Head of caudate nucleus (tissue), 42 donors: ENCODE measurements at regions not wholly inside any gene's neighbourhood (a gene's known extent, or its start where the extent isn't known, plus 50 kb on each side); places are given as distances from the start of the nearest gene placed in this dataset.

ENCODE experiments used
- DNase-seq, 42 donors: peaks; one replicate each; pipeline versions ENCODE4 v3.0.0 to v3.0.0-alpha.2; 2020 to 2021; ENCODE audit warnings: mixed read lengths in 7 of 42
- intact Hi-C: fragments of 100-400 bp; cut with DNase I; formaldehyde crosslinking; loops from one replicate; pipeline ENCODE4 v1.15.0; 2022

- intact Hi-C loops: no loop called here
- no peak for DNase-seq
These were observed 125.1 kb upstream of the HAAO start for GRCh38 chr2:42917425-42917927.

- intact Hi-C loops: no loop called here
- DNase-seq: no peak
These were observed 123.9 kb upstream of the HAAO start for GRCh38 chr2:42916324-42916723.

GRCh38 chr2:42914860-42915259, 122.5 kb upstream of the HAAO start:
- no peak for DNase-seq
- intact Hi-C loops: no loop called here

- intact Hi-C loops: no loop called here
- DNase-seq: no peak
These were observed 121.9 kb upstream of the HAAO start for GRCh38 chr2:42914314-42914713.

GRCh38 chr2:42913280-42913878, 121.0 kb upstream of the HAAO start:
- DNase-seq: no peak
- intact Hi-C loops: no loop called here

- intact Hi-C loops: no loop called here
- DNase-seq: no peak
These were observed 118.4 kb upstream of the HAAO start for GRCh38 chr2:42910645-42911405.

GRCh38 chr2:42909966-42910365, 117.6 kb upstream of the HAAO start:
- peak in 1 of 42 donors; percentile 55 for DNase-seq
- intact Hi-C loops: no loop called here

GRCh38 chr2:42908518-42909200, 116.3 kb upstream of the HAAO start:
- DNase-seq: no peak
- intact Hi-C loops: no loop called here

GRCh38 chr2:42907835-42908234, 115.5 kb upstream of the HAAO start:
- intact Hi-C loops: no loop called here
- no peak for DNase-seq

- peak in 32 of 42 donors; percentile 18 to 74 (median 50) for DNase-seq
These were observed 114.4 kb upstream of the HAAO start for GRCh38 chr2:42906557-42907411.

GRCh38 chr2:42906111-42906556, 113.8 kb upstream of the HAAO start:
- DNase-seq: no peak
- intact Hi-C loops: no loop called here

More at GRCh38 chr2:42906557-42907411, 114.4 kb upstream of the HAAO start:
- intact Hi-C loops: no loop called here

GRCh38 chr2:42905341-42906110, 113.1 kb upstream of the HAAO start:
- intact Hi-C loops: no loop called here
- DNase-seq: peak in 1 of 42 donors; percentile 37

- peak in 1 of 42 donors; percentile 4 for DNase-seq
- intact Hi-C loops: no loop called here
These were observed 112.1 kb upstream of the HAAO start for GRCh38 chr2:42904576-42904876.

GRCh38 chr2:42903821-42904575, 111.6 kb upstream of the HAAO start:
- DNase-seq: peak in 1 of 42 donors; percentile 28
- intact Hi-C loops: no loop called here

- intact Hi-C loops: no loop called here
- DNase-seq: peak in 1 of 42 donors; percentile 34
These were observed 110.7 kb upstream of the HAAO start for GRCh38 chr2:42902939-42903709.

GRCh38 chr2:42901076-42901640, 108.8 kb upstream of the HAAO start:
- DNase-seq: no peak
- intact Hi-C loops: no loop called here
